HG03354 (cell line): ENCODE measurements at regions not wholly inside any gene's neighbourhood (a gene's known extent, or its start where the extent isn't known, plus 50 kb on each side); places are given as distances from the start of the nearest gene placed in this dataset.
"Not testable (repeated sequence)": the region's sequence is repeated elsewhere in the genome, so short reads cannot be mapped to it uniquely, and the experiment has no call there.

Source experiments
- ATAC-seq: cut with Tn5 transposase; IDR thresholded peaks from one replicate; pipeline ENCODE4 v1.9.1; 2021; ENCODE audit warnings: mild to moderate bottlenecking; ENCODE audit not compliant: unreplicated experiment, poor library complexity, severe bottlenecking

DNA sequence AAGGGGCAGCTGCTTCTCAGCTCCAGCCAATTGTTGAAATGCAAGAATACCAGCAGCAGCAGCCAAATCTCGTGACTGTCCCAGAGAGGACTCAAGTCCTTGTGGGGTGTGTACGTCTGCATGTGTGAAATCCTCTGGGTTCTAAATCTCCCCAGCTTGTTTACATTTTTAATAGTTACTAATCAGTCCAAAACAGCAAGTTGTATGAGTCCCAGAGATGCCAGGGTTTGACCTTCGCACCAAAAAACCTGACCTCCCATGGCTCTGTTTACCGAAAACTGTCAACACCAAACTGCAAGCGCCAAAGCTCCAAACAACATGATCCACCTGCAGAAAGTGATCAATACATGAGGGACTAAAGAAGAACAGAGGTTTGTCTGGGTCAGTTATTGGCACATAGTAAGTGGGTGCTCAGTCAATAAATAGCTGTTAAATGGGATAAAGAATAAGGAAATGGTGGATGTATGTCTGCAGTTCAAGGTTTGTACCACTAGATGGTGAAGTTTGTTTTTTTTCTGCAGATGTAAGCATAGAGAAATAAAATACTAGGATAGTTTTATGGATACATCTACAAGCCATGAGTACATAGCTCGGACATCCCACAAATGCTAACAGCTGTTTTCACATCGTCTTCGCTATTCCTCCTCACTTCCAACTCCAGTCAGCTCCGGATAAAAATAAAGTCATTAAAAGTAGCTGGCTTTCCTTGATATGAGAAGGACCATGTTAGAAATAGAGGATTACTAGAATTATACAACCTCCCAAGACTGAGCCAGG lies 85.3 kb upstream of the ADRB2 start:
- ATAC-seq: peak; percentile 59

DNA sequence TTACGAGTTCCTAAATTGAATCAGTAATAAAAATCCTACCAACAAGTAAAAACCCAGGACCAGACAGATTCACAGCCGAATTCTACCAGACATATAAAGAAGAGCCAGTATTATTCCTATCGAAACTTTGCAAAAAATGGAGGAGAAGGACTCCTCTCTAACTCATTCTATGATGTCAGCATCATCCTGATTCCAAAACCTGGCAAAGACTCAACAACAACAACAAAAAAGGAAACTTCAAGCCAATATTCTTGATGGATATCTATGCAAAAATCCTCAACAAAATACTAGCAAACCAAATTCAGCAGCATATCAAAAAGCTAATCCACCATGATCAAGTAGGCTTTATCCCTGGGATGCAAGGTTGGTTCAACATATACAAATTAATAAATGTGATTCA lies 84.6 kb upstream of the ADRB2 start:
- not testable (repeated sequence) for ATAC-seq

- ATAC-seq: not testable (repeated sequence)
Measured at GRCh38 chr5:148744380-148744779, 82.0 kb upstream of the ADRB2 start.

GRCh38 chr5:148746826-148747535 lies 79.4 kb upstream of the ADRB2 start:
- ATAC-seq: peak; percentile 94

DNA sequence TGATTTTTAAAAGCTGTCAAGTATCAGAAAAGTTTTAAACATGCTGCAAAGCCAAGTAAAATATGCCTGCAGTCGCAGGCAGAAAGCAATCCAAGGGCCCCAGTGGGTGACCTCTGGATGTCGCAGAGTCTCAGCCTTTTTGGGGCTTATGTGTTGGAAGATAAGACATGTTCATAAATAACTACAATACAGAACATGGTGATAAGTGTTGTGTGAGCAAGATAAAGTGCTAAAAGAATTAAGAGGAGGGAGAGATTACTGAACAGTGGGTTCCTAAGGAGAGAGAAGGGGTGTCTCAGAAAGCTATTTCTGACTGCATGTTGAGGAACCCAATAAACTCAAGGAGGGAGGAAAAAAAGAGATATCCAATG lies 78.9 kb upstream of the ADRB2 start:
- no peak for ATAC-seq

DNA sequence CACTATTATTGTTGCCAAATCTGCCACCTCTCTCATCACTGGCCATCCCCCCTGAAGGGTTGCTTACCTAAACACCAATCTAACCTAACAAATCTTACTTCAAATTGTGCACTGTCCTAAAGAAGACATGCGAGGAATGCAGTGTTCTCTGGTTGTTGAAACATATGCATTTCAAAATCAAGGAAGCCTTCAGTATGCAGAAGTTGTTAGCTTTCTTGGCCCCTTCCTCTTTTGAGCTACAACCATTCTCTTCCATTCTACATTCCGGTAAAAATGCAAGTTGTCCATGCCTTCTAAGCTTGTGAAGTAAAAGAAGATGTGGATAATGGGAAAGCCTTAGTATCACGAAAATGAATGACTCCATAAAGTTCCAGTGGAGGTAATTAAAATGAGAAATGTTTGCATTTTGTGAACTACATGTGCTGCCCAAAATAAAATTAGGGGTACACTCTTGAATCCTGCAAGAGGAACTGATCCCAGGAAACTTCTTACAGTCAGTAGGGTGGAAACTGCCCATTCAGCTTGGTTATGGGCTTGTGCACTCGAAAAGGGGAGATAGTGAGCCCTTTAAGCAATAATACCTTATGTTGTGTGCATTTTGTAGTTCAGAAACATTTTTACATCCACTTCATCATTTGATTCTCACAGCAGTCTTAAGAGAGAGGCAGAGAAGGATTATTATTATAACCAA lies 77.6 kb upstream of the ADRB2 start:
- no peak for ATAC-seq

DNA sequence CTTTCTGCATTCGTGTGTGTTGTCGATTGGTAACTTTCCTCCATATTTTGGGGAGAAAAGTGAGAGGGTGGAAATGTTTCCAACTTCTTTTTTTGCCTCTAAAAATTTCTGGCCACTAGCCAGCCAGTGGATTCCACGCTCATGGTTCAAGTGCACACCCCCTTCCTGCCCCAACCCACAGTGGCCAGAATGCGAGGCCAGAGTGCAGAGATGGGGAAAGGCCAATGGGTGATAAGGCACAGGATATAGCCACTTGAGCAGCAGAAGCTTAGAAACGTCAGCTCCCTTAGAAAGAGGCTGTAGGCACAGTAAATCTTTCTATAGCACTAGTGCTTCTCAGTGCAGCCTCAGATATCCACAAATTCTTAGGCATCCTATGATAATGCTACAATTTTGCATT lies 75.8 kb upstream of the ADRB2 start:
- ATAC-seq: no peak

DNA sequence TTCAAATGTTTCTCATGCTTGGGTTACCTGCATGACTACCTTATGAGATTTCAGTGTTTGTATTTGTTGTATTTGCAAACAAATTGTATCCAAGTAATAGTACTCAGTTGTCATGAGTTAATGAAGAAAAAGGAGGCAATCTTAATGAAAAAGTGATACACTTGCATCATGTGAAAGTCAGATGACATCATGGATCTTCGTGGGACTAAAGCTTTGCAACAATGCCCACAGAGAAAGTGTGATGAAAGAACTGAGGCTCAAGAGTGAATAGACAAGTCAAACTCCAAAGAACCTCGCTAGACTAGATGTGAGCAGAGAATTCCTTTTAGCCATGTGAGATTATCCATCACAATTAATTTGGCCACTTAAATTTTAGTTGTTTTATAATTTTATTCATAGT lies 75.4 kb upstream of the ADRB2 start:
- ATAC-seq: no peak

- ATAC-seq: not testable (repeated sequence)
Measured at GRCh38 chr5:148752375-148752774, 74.0 kb upstream of the ADRB2 start.

- no peak for ATAC-seq
Measured at GRCh38 chr5:148759101-148759500, 67.3 kb upstream of the ADRB2 start.

DNA sequence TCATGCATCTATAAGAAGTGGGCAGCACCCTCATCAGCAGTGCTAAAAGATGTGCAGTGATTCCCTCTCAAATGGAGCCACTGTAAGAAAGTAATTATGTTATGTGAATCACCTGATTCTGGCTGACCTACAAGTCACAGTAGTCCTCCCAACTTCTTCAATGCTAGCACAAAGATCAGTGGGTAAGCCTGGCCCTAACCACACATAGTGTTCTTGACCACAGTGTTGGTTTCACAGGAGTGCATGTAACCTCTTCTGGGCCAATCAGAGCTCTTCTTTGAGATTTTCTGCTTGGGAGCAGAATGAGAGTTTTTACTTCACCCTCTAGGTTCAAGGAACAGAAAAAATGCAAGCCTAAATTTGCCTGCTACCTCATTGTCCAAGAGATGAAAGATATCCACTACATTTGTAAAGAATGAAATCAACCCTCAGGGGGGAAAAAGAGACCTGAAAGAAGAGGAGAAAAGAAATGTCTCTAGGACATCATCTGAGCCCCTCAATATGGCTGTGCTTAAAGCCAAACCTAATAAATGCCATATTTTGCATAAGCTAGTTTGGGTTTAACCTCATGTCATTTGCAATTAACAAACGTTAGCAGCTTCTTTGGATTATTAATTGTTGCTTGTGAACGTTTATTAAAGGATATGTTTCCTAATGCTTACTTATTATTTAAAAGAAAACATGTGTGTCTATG lies 65.3 kb upstream of the ADRB2 start:
- peak; percentile 100 for ATAC-seq

- ATAC-seq: no peak
Measured at GRCh38 chr5:148763996-148764395, 62.4 kb upstream of the ADRB2 start.

DNA sequence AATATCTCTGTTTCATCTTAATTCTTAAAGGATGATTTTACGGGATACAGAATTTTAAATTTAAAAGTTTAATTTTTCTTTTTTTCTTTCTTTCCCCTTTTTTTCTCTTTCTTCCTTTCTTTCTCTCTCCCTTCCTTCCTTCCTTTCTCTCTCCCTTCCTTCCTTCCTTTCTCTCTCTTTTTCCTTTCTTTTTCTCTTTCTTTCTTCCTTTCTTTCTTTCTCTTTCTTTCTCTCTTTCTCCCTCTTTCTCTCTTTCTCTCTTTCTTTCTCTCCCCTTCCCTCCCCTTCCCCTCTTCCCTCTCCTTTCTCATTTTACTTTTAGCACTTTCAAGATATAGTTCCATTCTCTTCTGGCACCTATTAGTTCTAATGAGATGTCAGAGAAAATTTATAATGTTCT lies 61.4 kb upstream of the ADRB2 start:
- no peak for ATAC-seq

DNA sequence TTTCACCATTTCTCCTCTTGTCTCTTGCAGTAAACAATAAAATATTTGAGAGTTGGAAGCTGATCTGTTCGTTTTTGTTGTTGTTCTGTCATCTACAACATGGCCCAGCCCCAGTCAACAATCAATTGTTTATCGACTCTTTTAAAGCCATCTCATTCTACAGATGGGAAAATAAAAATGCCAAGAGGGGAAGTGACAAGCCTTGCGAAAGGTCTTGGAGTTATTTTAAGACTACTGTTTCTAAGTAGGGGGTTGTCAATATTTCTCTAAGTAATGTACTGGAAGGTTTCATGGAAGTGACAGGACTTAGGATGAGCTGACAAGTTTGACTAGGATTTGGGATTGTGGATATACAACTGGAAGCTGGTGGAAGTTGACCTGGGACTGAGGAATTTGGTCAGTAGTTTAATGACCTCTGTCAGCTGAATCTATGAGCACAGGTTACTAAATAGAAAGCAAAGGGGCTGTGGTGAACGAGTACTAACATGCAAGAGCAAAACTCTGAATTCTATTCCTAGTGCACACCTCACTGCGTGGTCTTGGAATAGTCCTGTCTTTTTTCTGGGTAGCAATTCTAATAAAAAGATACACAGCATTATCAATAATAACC lies 57.5 kb upstream of the ADRB2 start:
- no peak for ATAC-seq

DNA sequence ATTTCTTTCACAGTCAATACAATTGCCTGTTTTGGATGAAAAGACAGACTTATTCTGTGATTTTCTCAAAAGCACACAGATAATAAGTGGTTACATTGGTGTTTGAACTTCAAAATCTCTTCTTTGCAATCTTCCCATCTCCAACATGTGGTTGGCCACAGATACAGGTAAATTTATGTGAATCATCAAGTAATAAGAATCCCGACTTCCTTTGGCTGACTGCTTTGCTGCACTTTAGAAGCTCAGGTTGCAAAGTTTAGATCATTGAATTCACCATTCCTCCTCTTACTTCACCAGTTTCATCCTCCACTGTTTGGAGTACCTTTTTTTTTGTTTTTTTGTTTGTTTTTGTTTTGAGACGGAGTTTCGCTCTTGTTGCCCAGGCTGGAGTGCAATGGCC lies 56.5 kb upstream of the ADRB2 start:
- no peak for ATAC-seq

GRCh38 chr5:148774313-148774712 lies 52.1 kb upstream of the ADRB2 start:
- ATAC-seq: no peak

DNA sequence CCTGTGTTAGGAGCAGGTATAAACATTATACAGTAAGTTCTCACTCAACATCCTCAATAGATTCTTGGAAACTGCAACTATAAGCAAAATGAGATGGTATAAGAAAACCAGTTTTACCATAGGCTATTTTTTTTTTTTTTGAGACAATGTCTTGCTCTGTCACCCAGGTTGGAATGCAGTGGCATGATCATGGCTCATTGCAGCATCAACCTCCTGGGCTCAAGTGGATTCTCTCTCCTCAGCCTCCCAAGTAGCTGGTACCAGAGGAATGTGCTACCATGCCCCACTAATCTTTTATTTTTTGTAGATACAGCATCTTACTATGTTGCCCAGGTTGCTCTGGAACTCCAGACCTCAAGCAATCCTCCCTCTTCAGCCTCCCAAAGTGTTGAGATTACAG lies 50.1 kb upstream of the ADRB2 start:
- no peak for ATAC-seq
